ENCODE measurements at regions not wholly inside any gene's neighbourhood (a gene's known extent, or its start where the extent isn't known, plus 50 kb on each side); places are given as distances from the start of the nearest gene placed in this dataset.

DNA sequence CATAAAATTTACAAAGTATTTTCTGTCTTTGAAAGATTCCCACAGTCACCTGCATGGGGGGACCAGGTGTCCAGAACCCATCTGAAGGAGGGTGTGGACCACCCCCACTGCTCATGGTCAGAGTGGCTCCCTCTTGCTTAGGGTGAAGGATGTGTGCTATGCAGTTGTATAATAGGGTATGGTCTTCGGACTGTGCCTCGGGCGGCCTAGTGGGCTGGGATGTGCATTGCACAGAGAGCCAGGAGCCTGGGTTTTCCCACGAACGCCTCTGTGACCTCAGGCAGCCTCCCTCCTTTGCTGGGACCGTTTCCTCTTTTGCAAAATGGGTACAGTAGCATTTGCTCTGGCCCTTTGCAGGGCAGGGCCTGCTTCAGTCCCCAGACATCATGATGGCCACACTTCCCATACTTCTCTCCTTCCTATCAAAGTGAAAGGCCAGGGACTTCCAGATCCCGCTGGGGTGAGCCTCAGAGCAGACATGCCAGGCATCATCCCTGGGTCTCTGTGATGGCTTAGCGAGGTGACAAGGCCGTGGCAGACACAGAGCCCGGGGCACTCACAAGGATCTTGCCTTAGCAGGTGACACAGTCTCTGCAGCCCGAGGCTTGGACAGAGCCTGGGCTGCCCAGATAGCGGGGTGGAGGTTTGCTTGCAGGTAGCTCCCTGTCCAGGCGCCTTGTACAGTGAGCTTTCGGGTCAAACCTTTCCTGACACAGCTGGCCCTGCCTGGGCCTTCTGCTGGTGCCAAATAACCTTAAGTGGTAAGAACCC lies 59.4 kb upstream of the ZNF536 start:
- Histone ChIP-seq H3K27me3 (no peaks in the 10 kb centered on the region), H3K4me1 (no peaks in the 10 kb centered on the region), H3K9me3 (peaks cover 0 to 5% of the 10 kb centered on the region in 2 donors), H3K36me3 (no peaks in the 10 kb centered on the region), H3K27ac (no peak overlapping the region), H3K4me3 (no peak overlapping the region)
- intact Hi-C loops (cut with DNase I; ENCODE audit: low total_unique reads): no loop called here
- DNase-seq (ENCODE audit: low spot score in 2 of 2): no peak
- TF ChIP-seq, protein P1, sequence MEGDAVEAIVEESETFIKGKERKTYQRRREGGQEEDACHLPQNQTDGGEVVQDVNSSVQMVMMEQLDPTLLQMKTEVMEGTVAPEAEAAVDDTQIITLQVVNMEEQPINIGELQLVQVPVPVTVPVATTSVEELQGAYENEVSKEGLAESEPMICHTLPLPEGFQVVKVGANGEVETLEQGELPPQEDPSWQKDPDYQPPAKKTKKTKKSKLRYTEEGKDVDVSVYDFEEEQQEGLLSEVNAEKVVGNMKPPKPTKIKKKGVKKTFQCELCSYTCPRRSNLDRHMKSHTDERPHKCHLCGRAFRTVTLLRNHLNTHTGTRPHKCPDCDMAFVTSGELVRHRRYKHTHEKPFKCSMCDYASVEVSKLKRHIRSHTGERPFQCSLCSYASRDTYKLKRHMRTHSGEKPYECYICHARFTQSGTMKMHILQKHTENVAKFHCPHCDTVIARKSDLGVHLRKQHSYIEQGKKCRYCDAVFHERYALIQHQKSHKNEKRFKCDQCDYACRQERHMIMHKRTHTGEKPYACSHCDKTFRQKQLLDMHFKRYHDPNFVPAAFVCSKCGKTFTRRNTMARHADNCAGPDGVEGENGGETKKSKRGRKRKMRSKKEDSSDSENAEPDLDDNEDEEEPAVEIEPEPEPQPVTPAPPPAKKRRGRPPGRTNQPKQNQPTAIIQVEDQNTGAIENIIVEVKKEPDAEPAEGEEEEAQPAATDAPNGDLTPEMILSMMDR (IDR thresholded peaks at IDR 0.05): no peak
- TF ChIP-seq POLR2AphosphoS5 (IDR thresholded peaks at IDR 0.05) (no peak), POLR2A (IDR thresholded peaks at IDR 0.05) (no peak)

DNA sequence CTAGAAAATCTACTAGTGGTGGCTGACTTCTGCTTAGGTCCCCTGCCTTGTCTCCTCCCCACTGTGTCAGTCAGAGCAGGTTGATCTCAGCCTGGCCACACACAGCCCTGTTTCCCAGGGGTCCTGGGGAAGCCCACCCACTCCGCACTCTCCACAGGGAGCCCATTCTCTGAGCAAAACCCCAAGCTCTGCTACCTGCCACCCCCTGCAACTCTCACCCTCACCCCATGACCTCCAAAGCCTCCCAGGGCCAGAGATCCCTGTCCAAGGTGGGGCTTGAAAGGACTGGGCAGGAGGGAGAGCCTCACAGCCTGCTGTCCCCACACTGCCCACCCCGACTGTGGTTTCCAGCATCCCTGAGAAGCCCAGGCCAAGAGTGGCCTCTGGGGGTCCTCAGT lies 58.8 kb upstream of the ZNF536 start:
- H3K4me1 ChIP-seq: no peaks in the 10 kb centered on the region
- DNase-seq (ENCODE audit: low spot score in 2 of 2): no peak
- no peaks in the 10 kb centered on the region for H3K36me3 ChIP-seq
- H3K4me3 ChIP-seq: no peak overlapping the region
- no peak for TF ChIP-seq POLR2A (IDR thresholded peaks at IDR 0.05)
- no peak for TF ChIP-seq POLR2AphosphoS5 (IDR thresholded peaks at IDR 0.05)
- TF ChIP-seq, protein P1 (IDR thresholded peaks at IDR 0.05): no peak
- no peaks in the 10 kb centered on the region for H3K27me3 ChIP-seq
- no peak overlapping the region for H3K27ac ChIP-seq
- intact Hi-C loops (cut with DNase I; ENCODE audit: low total_unique reads): no loop called here
- H3K9me3 ChIP-seq: peaks cover 0 to 5% of the 10 kb centered on the region in 2 donors

DNA sequence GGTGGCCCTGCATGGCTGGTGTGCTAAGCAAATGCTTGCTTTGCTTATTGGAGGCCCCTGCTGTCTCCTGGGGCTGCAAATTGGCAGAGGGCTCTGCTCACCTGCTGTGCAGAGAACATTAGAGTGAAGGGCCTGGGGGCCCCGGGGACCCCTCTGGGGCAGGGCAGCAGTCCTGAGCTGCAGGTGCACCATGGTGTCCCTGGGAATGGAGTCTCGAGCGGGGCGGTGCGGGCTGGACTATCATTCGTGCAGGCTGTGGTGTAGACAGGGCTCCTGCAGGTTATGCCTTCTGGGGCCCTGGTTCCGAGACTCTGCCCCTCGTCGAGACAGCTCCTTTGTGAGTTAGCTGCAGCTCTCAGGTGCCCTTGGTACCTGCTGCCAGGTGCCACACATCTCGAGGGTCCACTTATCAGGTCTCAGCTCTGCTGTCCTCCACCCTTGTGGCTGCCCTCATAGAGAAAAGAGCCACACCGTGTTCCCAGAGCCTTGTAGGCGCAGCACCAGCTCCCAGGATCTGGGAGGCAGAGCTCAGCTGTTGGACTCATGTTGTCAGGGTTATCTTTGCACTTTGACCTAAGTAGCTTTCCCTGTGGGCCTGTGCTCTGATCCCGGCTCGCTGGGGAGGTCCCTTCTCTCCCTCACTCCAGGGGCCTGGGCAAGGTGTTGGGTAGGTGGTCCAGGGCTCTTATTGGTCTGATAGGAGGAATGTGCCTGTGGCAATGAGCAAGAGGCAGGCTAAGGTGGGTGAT lies 58.0 kb upstream of the ZNF536 start:
- H3K27me3 ChIP-seq: no peaks in the 10 kb centered on the region
- no peaks in the 10 kb centered on the region for H3K4me1 ChIP-seq
- no peak overlapping the region for H3K27ac ChIP-seq
- no peak for DNase-seq (ENCODE audit: low spot score in 2 of 2)
- TF ChIP-seq POLR2A (IDR thresholded peaks at IDR 0.05): no peak
- TF ChIP-seq, protein P1 (IDR thresholded peaks at IDR 0.05): no peak
- intact Hi-C loops (cut with DNase I; ENCODE audit: low total_unique reads): no loop called here
- no peak overlapping the region for H3K4me3 ChIP-seq
- no peaks in the 10 kb centered on the region for H3K36me3 ChIP-seq
- H3K9me3 ChIP-seq: peaks cover 0 to 5% of the 10 kb centered on the region in 2 donors

DNA sequence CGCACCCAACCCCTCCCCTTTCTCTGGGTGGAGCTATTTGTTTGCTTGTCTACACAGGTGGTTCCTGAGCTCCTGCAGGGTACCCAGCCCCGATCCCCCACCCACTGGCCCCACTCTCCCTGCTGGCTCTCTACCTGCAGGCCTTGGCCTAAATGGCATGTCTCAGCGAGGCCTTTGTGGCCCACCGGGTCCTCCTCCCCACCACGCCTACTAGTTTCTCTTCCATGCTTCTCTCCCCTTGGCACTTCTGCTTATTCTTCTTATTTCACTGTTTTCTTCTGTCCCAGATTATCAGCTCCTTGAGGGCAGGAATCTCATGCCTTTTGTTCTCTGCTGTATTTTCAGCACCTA lies 57.4 kb upstream of the ZNF536 start:
- Histone ChIP-seq H3K36me3 (no peaks in the 10 kb centered on the region), H3K9me3 (peaks cover 0 to 5% of the 10 kb centered on the region in 2 donors), H3K27ac (no peak overlapping the region), H3K4me3 (no peak overlapping the region), H3K4me1 (no peaks in the 10 kb centered on the region), H3K27me3 (no peaks in the 10 kb centered on the region)
- DNase-seq (ENCODE audit: low spot score in 2 of 2): no peak
- intact Hi-C loops (cut with DNase I; ENCODE audit: low total_unique reads): no loop called here
- TF ChIP-seq POLR2AphosphoS5 (IDR thresholded peaks at IDR 0.05): no peak
- no peak for TF ChIP-seq POLR2A (IDR thresholded peaks at IDR 0.05)
- TF ChIP-seq, protein P1 (IDR thresholded peaks at IDR 0.05): no peak

DNA sequence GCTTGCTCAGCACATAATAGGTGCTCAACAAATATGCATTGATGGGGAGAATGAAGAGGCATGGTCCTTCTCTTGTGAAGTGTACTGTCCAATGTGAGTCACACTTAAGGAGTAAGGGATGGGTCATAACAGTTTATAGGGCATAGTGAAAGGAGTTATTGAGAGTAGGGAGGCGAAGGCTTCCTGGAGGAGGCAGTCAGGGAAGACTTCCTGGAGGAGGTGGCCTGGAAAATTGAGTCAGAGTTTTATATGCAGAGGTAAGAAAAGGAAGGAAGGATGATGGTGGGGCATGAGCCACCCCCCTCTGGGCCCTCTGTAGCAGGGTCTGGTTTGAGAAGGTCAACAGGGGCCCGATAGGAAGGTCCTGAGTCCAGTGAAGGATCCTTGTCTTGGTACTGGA lies 57.0 kb upstream of the ZNF536 start:
- H3K36me3 ChIP-seq: no peaks in the 10 kb centered on the region
- intact Hi-C loops (cut with DNase I; ENCODE audit: low total_unique reads): no loop called here
- H3K27ac ChIP-seq: no peak overlapping the region
- peaks cover 0 to 5% of the 10 kb centered on the region in 2 donors for H3K9me3 ChIP-seq
- H3K27me3 ChIP-seq: no peaks in the 10 kb centered on the region
- DNase-seq (ENCODE audit: low spot score in 2 of 2): no peak
- H3K4me1 ChIP-seq: no peaks in the 10 kb centered on the region
- H3K4me3 ChIP-seq: no peak overlapping the region
- no peak for TF ChIP-seq POLR2AphosphoS5 (IDR thresholded peaks at IDR 0.05)
- TF ChIP-seq POLR2A (IDR thresholded peaks at IDR 0.05): no peak
- TF ChIP-seq, protein P1 (IDR thresholded peaks at IDR 0.05): no peak
